ENCODE measurements at regions not wholly inside any gene's neighbourhood (a gene's known extent, or its start where the extent isn't known, plus 50 kb on each side); places are given as distances from the start of the nearest gene placed in this dataset.
"Not testable (repeated sequence)": the region's sequence is repeated elsewhere in the genome, so short reads cannot be mapped to it uniquely, and the experiment has no call there.

- POLR2A ChIA-PET: no interaction called here
- Mint-ChIP-seq H3K27me3 (peaks cover 0 to 11% (median 4%) of the 10 kb centered on the region in 5 donors), H3K4me3 (no peak overlapping the region), H3K27ac (no peak overlapping the region), H3K9me3 (peaks cover 0 to 4% (median 0%) of the 10 kb centered on the region in 9 donors), H3K36me3 (no peaks in the 10 kb centered on the region), H3K4me1 (no peaks in the 10 kb centered on the region)
- DNase-seq (no peak), ATAC-seq (no peak)
These were observed 191.3 kb downstream of the SHOX2 start for GRCh38 chr3:157914882-157915281.

- H3K36me3 Mint-ChIP-seq: no peaks in the 10 kb centered on the region
- H3K27me3 Mint-ChIP-seq: peaks cover 0 to 16% (median 4%) of the 10 kb centered on the region in 5 donors
- no peak overlapping the region for H3K27ac Mint-ChIP-seq
- peaks cover 0 to 4% (median 0%) of the 10 kb centered on the region in 9 donors for H3K9me3 Mint-ChIP-seq
- POLR2A ChIA-PET: no interaction called here
- no peak overlapping the region for H3K4me3 Mint-ChIP-seq
- ATAC-seq: no peak
- H3K4me1 Mint-ChIP-seq: no peaks in the 10 kb centered on the region
- DNase-seq: no peak
These were observed 192.5 kb downstream of the SHOX2 start for GRCh38 chr3:157913741-157914150.

DNA sequence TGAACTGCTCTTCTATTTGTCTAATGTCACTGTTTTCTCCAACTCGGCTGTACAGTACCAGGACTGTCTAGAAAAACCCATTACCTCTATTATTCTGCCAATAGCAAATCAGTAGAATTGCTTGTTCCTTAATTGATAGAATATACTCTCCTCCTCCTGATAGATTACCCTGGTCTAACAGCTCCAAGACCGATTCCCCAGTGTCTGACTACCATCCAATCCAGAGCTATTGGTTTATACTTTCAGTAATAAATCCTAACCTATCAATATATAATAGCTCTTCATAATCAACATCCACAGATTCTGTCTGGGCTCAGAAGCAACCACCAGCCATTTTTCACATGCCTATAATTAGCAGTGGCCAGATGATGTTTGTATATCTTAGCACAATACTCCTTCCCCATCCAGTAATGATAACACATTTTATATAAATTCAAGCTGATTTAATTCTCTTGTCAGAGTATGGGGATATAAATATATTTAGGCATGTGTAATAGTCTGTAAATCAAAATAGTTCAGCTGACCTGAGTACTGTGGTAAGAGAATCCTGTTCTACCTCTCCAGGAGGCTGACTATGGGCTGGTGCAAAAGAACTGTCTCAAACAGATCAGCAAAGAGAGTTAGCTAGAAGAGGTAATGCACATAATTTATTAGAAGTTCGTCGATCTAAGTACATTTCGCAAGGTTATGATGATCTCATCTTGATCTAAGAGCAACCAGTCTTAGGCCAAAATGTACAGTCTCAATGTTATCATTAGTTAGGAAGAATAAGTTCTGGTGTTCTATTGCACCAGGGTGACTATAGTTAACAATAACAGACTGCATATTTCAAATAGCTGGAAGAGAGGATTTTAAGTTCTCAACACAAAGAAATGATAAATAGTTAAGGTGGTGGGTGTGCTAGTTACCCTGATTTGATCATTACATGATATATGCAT is 193.4 kb downstream of the SHOX2 start:
- Mint-ChIP-seq H3K27me3 (peaks cover 0 to 22% (median 4%) of the 10 kb centered on the region in 5 donors), H3K4me3 (no peak overlapping the region), H3K27ac (no peak overlapping the region), H3K9me3 (peaks cover 0 to 4% (median 0%) of the 10 kb centered on the region in 9 donors), H3K36me3 (no peaks in the 10 kb centered on the region), H3K4me1 (no peaks in the 10 kb centered on the region)
- no peak for ATAC-seq
- POLR2A ChIA-PET: no interaction called here
- DNase-seq: no peak

- POLR2A ChIA-PET: no interaction called here
- H3K36me3 Mint-ChIP-seq: peaks cover 0 to 12% (median 0%) of the 10 kb centered on the region in 3 donors
- peaks cover 3 to 26% (median 18%) of the 10 kb centered on the region in 9 donors for H3K9me3 Mint-ChIP-seq
- ATAC-seq: no peak
- no peaks in the 10 kb centered on the region for H3K4me1 Mint-ChIP-seq
- peaks cover 0 to 19% (median 4%) of the 10 kb centered on the region in 5 donors for H3K27me3 Mint-ChIP-seq
- H3K4me3 Mint-ChIP-seq: no peak overlapping the region
- no peak overlapping the region for H3K27ac Mint-ChIP-seq
- DNase-seq: no peak
These were observed 199.6 kb downstream of the SHOX2 start for GRCh38 chr3:157906627-157907026.

DNA sequence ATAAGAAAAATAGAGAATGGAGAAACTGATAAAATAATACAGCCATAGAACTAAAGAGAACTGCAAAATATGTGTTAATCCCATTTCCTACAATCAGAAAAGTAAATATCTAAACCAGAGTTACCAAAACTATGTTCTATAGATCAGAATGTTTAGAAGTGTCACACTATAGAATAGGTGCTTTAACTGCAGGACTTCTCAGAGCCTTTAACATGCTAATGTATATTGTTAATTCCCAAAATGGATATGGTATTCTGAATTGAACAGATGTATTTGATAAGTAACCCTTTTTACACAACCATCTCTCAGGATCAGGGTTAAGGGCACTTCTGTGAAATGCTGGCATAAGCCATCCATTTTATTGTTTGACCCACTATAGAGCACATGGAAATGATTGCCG is 200.3 kb downstream of the SHOX2 start:
- Mint-ChIP-seq H3K9me3 (peaks cover 3 to 26% (median 18%) of the 10 kb centered on the region in 9 donors), H3K36me3 (peaks cover 0 to 12% (median 0%) of the 10 kb centered on the region in 3 donors)

GRCh38 chr3:157902680-157903079 is 203.5 kb downstream of the SHOX2 start:
- Mint-ChIP-seq H3K9me3 (peaks cover 3 to 26% (median 18%) of the 10 kb centered on the region in 9 donors), H3K36me3 (peaks cover 0 to 12% (median 0%) of the 10 kb centered on the region in 3 donors)
- POLR2A ChIA-PET, H3K4me1 Mint-ChIP-seq, H3K27me3 Mint-ChIP-seq, ATAC-seq, DNase-seq, H3K4me3 Mint-ChIP-seq, H3K27ac Mint-ChIP-seq: not testable (repeated sequence)

More for the DNA sequence above, 200.3 kb downstream of the SHOX2 start:
- DNase-seq (no peak), ATAC-seq (no peak)
- H3K4me3 Mint-ChIP-seq: no peak overlapping the region
- H3K27me3 Mint-ChIP-seq: peaks cover 0 to 19% (median 4%) of the 10 kb centered on the region in 5 donors
- no peak overlapping the region for H3K27ac Mint-ChIP-seq
- H3K4me1 Mint-ChIP-seq: no peaks in the 10 kb centered on the region
- POLR2A ChIA-PET: no interaction called here

- peaks cover 0 to 4% (median 1%) of the 10 kb centered on the region in 5 donors for H3K27me3 Mint-ChIP-seq
- no peaks in the 10 kb centered on the region for H3K4me1 Mint-ChIP-seq
- H3K36me3 Mint-ChIP-seq: no peaks in the 10 kb centered on the region
- no peak overlapping the region for H3K27ac Mint-ChIP-seq
- no peak for ATAC-seq
- peaks cover 0 to 3% (median 0%) of the 10 kb centered on the region in 9 donors for H3K9me3 Mint-ChIP-seq
- no peak for DNase-seq
- H3K4me3 Mint-ChIP-seq: no peak overlapping the region
- POLR2A ChIA-PET: no interaction called here
These were observed 218.2 kb downstream of the SHOX2 start for GRCh38 chr3:157888040-157888439.

GRCh38 chr3:157876556-157876955 is 229.7 kb downstream of the SHOX2 start:
- peaks cover 0 to 23% (median 8%) of the 10 kb centered on the region in 9 donors for H3K9me3 Mint-ChIP-seq
- no peak overlapping the region for H3K27ac Mint-ChIP-seq
- POLR2A ChIA-PET: no interaction called here
- DNase-seq (no peak), ATAC-seq (no peak)
- no peak overlapping the region for H3K4me3 Mint-ChIP-seq
- H3K36me3 Mint-ChIP-seq: no peaks in the 10 kb centered on the region
- H3K4me1 Mint-ChIP-seq: no peaks in the 10 kb centered on the region
- no peaks in the 10 kb centered on the region for H3K27me3 Mint-ChIP-seq

- ATAC-seq (no peak), DNase-seq (no peak)
- H3K9me3 Mint-ChIP-seq: peaks cover 0 to 4% (median 0%) of the 10 kb centered on the region in 9 donors
- no peak overlapping the region for H3K4me3 Mint-ChIP-seq
- no peaks in the 10 kb centered on the region for H3K36me3 Mint-ChIP-seq
- no peaks in the 10 kb centered on the region for H3K4me1 Mint-ChIP-seq
- H3K27ac Mint-ChIP-seq: no peak overlapping the region
- H3K27me3 Mint-ChIP-seq: peaks cover 0 to 3% (median 0%) of the 10 kb centered on the region in 5 donors
- POLR2A ChIA-PET: no interaction called here
These were observed 233.3 kb downstream of the SHOX2 start for GRCh38 chr3:157872902-157873301.

DNA sequence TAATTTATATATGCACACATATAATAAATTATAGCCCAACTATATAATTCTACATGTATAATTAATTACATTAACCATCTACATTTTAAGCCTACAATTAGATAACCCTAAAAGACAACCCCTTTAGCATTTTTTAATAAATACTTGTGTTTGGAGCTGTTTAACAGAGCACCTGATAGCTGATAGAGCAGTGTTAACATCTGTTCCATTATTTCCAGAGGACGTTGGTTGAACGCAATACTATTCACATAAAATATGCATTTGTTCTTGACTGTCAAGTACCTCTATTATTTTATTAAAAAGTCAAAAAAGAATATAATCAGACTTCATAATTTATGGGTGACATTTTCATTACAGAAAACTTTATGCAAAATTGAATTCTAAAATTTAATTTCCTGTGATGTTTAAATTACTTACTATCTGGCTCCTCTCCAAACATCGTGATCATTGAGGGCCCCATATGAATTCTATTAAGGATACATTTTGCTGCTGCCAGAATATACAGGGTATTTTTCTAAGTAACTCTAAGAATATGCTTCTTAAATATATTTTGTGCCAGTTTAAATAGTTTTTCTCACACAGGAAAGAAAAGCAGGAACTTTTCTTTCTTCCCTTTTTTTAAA is 234.3 kb downstream of the SHOX2 start:
- Mint-ChIP-seq H3K27ac (no peak overlapping the region), H3K4me3 (no peak overlapping the region), H3K36me3 (no peaks in the 10 kb centered on the region), H3K4me1 (no peaks in the 10 kb centered on the region), H3K27me3 (peaks cover 0 to 3% (median 0%) of the 10 kb centered on the region in 5 donors), H3K9me3 (peaks cover 0 to 4% (median 0%) of the 10 kb centered on the region in 9 donors)
- POLR2A ChIA-PET: no interaction called here
- no peak for DNase-seq
- ATAC-seq: no peak

- no peak overlapping the region for H3K27ac Mint-ChIP-seq
- H3K9me3 Mint-ChIP-seq: peaks cover 0 to 4% (median 0%) of the 10 kb centered on the region in 9 donors
- no peak for DNase-seq
- ATAC-seq: no peak
- H3K4me1 Mint-ChIP-seq: no peaks in the 10 kb centered on the region
- no peaks in the 10 kb centered on the region for H3K36me3 Mint-ChIP-seq
- H3K27me3 Mint-ChIP-seq: peaks cover 0 to 3% (median 0%) of the 10 kb centered on the region in 5 donors
- POLR2A ChIA-PET: no interaction called here
- H3K4me3 Mint-ChIP-seq: no peak overlapping the region
These were observed 235.0 kb downstream of the SHOX2 start for GRCh38 chr3:157871248-157871647.

- H3K36me3 Mint-ChIP-seq: no peaks in the 10 kb centered on the region
- H3K4me3 Mint-ChIP-seq: no peak overlapping the region
- no peaks in the 10 kb centered on the region for H3K4me1 Mint-ChIP-seq
- POLR2A ChIA-PET: no interaction called here
- H3K27me3 Mint-ChIP-seq: peaks cover 0 to 3% (median 0%) of the 10 kb centered on the region in 5 donors
- peaks cover 0 to 4% (median 0%) of the 10 kb centered on the region in 9 donors for H3K9me3 Mint-ChIP-seq
- ATAC-seq: no peak
- H3K27ac Mint-ChIP-seq: no peak overlapping the region
- DNase-seq: no peak
These were observed 237.3 kb downstream of the SHOX2 start for GRCh38 chr3:157868946-157869345.

GRCh38 chr3:157868196-157868595 is 238.0 kb downstream of the SHOX2 start:
- Mint-ChIP-seq H3K9me3 (peaks cover 0 to under 1% (median 0%) of the 10 kb centered on the region in 9 donors), H3K27me3 (peaks cover 0 to 3% (median 0%) of the 10 kb centered on the region in 5 donors), H3K27ac (no peak overlapping the region), H3K4me1 (no peaks in the 10 kb centered on the region), H3K36me3 (no peaks in the 10 kb centered on the region), H3K4me3 (no peak overlapping the region)
- DNase-seq (no peak), ATAC-seq (no peak)
- POLR2A ChIA-PET: no interaction called here
